22Rv1 (cell line): ENCODE measurements at regions not wholly inside any gene's neighbourhood (a gene's known extent, or its start where the extent isn't known, plus 50 kb on each side); places are given as distances from the start of the nearest gene placed in this dataset.

ENCODE experiments used
- ZFX ChIP-seq: fragments of 450-650 bp; IDR thresholded peaks from 2 replicates; pipeline ENCODE4 v1.6.1; 2017; ENCODE audit warnings: antibody characterized with exemption, borderline replicate concordance
- TF ChIP-seq, protein P1 (sequence below): fragments of 450-650 bp; IDR thresholded peaks from 2 replicates; pipeline ENCODE4 v1.5.1; 2017; ENCODE audit warnings: mild to moderate bottlenecking

- TF ChIP-seq, protein P1, sequence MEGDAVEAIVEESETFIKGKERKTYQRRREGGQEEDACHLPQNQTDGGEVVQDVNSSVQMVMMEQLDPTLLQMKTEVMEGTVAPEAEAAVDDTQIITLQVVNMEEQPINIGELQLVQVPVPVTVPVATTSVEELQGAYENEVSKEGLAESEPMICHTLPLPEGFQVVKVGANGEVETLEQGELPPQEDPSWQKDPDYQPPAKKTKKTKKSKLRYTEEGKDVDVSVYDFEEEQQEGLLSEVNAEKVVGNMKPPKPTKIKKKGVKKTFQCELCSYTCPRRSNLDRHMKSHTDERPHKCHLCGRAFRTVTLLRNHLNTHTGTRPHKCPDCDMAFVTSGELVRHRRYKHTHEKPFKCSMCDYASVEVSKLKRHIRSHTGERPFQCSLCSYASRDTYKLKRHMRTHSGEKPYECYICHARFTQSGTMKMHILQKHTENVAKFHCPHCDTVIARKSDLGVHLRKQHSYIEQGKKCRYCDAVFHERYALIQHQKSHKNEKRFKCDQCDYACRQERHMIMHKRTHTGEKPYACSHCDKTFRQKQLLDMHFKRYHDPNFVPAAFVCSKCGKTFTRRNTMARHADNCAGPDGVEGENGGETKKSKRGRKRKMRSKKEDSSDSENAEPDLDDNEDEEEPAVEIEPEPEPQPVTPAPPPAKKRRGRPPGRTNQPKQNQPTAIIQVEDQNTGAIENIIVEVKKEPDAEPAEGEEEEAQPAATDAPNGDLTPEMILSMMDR, result no peak
- no peak for TF ChIP-seq ZFX
These were observed 132.8 kb upstream of the BTG1 start for GRCh38 chr12:92278378-92278828.
